Endometrium (tissue), 2 donors: ENCODE measurements at regions not wholly inside any gene's neighbourhood (a gene's known extent, or its start where the extent isn't known, plus 50 kb on each side); places are given as distances from the start of the nearest gene placed in this dataset.

Experiments
- FAIRE-seq: peaks from 2 replicates; lab custom pipeline; 2012; peaks lifted over from hg19 to GRCh38; lab: Jason Lieb, UNC
- donor health status: control.
- donor health status: control.

DNA sequence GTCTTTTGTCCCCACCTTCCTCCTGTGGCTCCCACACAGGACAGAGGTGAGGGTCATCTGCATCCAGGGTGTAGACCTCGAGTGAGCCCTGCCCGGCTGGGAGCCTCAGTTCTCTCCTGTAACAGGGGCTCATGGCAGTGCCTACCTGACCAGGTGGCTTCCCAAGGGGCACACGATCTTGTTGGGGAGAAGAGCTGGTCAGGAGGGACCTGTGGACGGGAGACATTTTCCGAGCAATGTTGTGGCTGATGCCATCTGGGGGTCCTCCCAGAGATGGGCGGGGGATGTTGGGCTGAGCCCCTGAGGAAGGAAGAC, 51.9 kb downstream of the CEBPB start:
- FAIRE-seq, result no peak

- no peak for FAIRE-seq
Measured at GRCh38 chr20:50242863-50243609, 52.4 kb downstream of the CEBPB start.

GRCh38 chr20:50243610-50244351, 53.2 kb downstream of the CEBPB start:
- no peak for FAIRE-seq

GRCh38 chr20:50244352-50245149, 53.9 kb downstream of the CEBPB start:
- no peak for FAIRE-seq

DNA sequence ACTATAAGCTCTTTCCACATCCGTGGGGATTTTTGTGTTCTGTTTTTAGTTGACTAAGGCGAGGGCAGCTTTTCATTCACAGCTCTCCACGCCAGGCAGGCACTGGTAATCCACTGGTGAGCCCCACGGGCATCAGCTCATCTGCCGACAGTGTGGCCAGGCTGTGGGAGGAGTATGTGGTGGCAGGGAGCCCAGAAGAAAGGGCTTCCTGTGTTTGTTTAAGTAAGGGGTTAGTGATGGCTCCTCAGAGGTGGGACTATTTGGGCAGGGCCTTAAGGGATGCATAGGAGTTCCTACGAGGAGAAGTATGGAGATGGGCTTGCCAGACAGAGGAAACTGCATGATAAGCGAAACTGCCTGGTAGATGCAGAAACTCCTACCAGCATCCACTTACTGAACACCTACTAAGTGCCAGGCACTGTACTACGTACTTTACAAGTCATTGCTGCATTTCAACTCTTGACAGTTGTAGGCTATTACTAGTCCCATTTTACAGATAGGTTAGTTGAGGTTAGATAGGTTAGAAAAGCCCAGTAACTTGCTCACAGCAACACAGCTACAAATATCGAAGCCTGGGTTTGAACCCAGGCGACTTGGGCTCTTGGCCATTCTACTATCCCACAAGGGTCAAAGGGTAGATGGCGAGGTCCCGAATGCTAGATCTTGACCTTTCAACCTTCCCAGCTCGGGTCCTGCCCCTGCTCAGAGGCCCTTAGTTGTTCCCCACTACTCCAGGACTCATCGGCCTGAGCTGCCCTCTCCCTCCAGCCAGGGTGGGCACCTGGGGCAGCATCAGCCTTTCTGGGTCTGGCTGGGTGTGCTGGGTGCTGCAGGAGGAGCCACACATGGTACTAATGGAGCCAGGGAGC, 55.1 kb downstream of the CEBPB start:
- no peak for FAIRE-seq

DNA sequence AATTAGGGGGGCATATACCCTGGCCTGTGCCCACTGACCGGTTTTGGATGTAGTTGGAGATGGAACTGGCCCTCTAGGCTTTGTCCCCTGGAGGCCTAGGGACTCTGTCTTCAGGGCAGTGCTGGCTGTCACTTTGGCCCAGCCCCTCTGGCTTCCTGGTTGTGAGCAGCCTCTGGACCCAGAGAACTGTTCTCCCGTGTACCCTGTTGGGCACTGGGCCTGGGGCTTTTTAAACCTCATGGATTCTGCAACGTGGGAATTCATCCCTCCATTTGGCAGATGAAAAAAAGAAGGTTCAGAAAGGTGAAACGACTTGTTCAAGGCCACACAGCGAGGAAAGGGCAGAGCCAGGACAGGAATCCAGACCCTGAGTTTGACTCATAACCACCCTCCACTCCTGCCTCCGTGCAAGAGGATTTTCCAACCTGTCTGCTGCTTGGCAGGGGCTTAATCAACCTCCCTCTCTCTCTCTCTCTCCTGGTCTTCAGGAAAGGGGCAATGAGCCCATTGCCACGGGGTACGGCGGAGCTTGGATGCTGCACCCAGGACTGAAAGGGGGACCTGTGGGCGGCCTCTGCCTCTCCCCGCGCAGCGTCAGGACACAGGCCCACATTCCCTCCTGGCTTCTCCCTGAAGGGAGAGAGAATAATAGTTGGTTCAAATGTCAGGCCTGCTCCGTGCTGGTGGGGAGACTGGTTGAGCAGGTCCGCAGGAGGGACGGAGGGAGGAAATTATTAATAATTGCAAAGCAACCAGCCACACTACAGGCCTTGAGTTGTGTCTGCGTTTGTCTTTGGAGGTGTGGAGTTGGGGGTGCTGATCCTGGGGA, 56.0 kb downstream of the CEBPB start:
- FAIRE-seq, result no peak

DNA sequence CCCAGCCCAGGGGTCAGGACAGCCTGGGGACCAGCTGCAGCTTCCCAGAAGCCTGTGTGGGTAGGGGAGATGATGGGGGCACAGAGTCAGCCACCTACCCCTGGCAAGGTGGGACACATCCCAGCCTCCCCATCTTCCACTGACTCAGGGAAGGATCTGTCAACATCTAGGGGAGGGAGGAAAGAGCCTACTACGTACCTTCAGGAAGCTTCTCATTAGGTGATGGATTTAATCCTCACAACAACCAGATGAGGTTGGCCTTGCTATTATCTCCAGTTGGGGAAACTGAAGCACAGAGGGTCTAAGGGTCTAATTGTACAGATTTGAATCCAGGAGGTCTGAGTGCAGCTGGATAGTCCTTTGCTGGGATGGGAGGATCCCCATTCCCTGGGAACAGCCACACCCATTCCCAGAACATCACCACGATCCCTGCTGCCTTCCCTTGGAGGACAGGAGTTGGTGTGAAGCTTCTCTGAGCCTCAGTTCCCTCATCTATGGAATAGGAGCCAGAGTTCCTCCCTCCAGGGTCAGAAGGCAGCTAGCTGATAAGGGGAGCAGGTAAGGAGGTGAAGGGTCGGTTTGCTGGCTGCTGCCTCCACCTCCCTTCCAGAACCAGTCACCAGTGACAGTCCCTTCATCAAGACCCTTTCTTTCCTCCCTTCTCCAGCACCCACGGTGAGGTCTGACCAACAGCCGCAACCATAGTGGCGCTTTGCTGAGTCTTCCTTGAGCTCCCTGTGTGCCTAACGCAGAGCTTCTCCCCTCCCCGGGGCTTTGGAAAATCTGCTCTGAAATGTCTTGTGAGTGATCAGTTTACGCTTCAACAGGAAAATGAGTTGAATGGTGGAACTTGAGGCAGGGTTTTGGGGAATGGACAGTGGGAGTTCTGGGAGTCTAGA, 56.8 kb downstream of the CEBPB start:
- FAIRE-seq, result no peak

GRCh38 chr20:50248104-50248641, 57.5 kb downstream of the CEBPB start:
- no peak for FAIRE-seq

DNA sequence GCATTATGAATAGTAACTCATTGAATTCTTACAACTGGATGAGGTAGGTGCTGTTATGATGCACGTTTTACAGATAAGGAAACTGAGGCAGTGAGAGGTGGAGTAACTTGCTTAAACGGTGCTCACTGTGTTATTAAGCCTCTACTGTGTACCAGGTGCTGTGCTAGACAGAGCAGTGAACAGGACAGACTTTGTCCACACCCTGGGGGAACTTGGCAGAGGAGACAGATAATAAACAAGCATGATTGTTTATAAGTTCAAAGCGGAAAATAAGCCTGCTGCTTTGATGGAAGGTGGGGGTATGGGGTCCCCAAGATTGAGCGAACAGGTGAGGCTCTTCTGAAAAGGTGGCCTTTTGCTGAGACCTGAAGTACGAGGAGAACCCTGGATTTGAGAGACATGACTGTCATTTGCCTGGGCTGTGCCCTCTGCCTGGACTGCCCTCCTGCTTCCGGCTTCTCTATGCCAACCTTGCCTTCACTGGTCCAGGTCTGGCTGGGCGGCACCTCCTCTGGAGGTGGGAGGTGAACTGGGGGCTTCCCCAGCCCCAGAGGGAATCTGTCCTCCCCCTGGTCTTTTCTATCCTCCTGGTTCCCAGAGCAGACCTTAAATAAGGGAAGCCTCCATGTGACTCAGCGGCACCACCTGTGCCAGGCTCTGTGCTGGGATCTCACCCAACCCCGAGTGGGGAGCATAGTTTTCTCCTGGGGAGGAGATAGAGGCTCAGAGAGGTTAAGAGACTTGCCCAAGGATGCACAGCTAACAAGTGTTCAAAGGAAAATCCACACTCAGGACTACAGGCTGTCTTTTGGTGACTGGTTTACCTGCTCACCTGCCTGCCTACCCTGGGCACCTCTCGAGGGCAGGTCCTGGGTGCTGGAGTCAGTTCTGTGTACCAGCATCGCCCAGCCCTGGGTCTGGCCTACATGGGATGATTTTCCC, 59.1 kb downstream of the CEBPB start:
- FAIRE-seq, result no peak

GRCh38 chr20:50250679-50251382, 60.2 kb downstream of the CEBPB start:
- FAIRE-seq, result no peak

GRCh38 chr20:50251383-50251748, 60.7 kb downstream of the CEBPB start:
- FAIRE-seq, result no peak

GRCh38 chr20:50251992-50252511, 61.4 kb downstream of the CEBPB start:
- no peak for FAIRE-seq

- FAIRE-seq, result no peak
Measured at GRCh38 chr20:50252701-50253100, 62.1 kb downstream of the CEBPB start.

- FAIRE-seq, result no peak
Measured at GRCh38 chr20:50253101-50253500, 62.5 kb downstream of the CEBPB start.

DNA sequence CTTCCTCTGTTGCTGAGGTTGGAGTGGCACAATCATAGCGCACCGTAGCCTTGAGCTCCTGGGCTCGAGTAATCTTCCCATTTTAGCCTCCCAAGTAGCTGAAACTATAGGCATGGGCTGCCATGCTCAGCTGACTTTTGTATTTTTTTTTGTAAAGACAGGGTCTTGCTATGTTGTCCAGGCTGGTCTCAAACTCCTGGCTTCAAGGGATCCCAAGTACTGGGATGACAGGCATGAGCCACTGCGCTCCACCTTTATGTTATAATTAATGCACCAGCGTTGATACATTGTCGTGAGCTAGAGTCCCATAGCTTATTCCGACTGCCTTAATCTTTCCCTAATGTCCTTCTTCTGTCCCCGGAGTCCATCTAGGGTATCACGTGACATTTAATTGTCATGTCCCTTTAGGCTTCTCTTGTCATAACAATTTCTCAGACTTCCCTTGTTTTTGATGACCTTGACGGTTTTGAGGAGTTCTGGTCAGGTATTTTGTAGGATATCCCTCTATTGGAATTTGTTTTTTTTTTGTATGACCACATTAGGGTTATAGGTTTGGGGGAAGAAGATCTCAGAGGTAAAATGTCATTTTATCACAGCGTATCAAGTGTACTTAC, 63.9 kb downstream of the CEBPB start:
- no peak for FAIRE-seq

- FAIRE-seq, result no peak
Measured at GRCh38 chr20:50256577-50256976, 65.9 kb downstream of the CEBPB start.

DNA sequence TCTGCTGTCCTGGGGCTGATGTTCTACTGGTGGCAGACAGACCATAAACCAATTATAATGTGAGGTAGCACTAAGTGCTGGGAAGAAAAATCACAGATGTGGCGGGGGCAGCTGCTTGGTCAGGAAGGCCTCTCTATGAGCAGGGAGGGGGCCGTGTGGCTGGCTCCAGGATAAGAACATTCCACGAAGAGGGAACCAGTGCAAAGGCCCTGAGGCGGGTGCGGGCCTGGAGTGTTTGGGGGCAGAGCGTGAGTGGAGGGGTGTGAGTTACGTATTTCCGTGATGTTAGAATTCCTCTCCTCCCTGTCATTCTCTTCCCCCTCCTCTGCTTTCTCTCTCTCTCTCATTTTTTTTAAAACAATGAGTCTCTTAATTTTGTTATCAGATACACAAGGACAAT, 67.2 kb downstream of the CEBPB start:
- no peak for FAIRE-seq
